ENCODE measurements at regions not wholly inside any gene's neighbourhood (a gene's known extent, or its start where the extent isn't known, plus 50 kb on each side); places are given as distances from the start of the nearest gene placed in this dataset.

GRCh38 chr5:24141046-24141445 lies 503.7 kb downstream of the CDH10 start:
- ATAC-seq, result no peak
- 33 to 55% methylated on average over 3 of the region's 3 CpGs for WGBS, 2 donors (ENCODE audit: low coverage in 1 of 2)

DNA sequence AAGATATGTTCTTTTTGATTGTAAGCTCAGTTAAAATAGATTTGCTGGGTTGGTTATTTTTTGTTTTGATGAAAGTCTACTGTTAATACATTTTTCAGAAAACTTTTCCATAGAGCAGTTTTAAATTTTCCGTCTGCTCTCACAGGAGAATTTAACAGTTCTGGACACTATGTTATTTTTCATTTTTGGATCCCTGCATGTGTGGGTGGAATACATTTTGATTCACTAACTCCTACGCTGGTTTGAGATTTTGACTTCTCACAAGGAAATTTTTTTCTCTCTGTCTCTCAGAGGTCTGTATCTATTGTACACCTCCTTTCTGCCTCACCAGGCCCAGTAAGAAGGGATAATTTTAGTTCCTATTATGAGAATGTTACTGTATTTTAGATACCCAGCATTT lies 502.4 kb downstream of the CDH10 start:
- H3K27ac ChIP-seq, result no peak overlapping the region
- H3K4me1 ChIP-seq, result no peaks in the 10 kb centered on the region
- TF ChIP-seq POLR2AphosphoS5 (IDR thresholded peaks at IDR 0.05) (no peak), CTCF (IDR thresholded peaks at IDR 0.05) (no peak), EP300 (IDR thresholded peaks at IDR 0.05) (no peak), POLR2A (IDR thresholded peaks at IDR 0.05) (no peak)
- H3K36me3 ChIP-seq, result no peaks in the 10 kb centered on the region
- H3K27me3 ChIP-seq, result no peaks in the 10 kb centered on the region
- ATAC-seq, result no peak
- 17 to 50% methylated on average over 1 to 2 of the region's 2 CpGs for WGBS, 2 donors (ENCODE audit: low coverage in 1 of 2)
- no peaks in the 10 kb centered on the region for H3K9me3 ChIP-seq
- H3K4me3 ChIP-seq, result no peak overlapping the region

More at GRCh38 chr5:24141046-24141445, 503.7 kb downstream of the CDH10 start:
- H3K27ac ChIP-seq, result no peak overlapping the region
- TF ChIP-seq POLR2A (IDR thresholded peaks at IDR 0.05) (no peak), EP300 (IDR thresholded peaks at IDR 0.05) (no peak), POLR2AphosphoS5 (IDR thresholded peaks at IDR 0.05) (no peak), CTCF (IDR thresholded peaks at IDR 0.05) (no peak)
- no peaks in the 10 kb centered on the region for H3K27me3 ChIP-seq
- H3K4me1 ChIP-seq, result no peaks in the 10 kb centered on the region
- H3K9me3 ChIP-seq, result no peaks in the 10 kb centered on the region
- no peak overlapping the region for H3K4me3 ChIP-seq
- H3K36me3 ChIP-seq, result no peaks in the 10 kb centered on the region

DNA sequence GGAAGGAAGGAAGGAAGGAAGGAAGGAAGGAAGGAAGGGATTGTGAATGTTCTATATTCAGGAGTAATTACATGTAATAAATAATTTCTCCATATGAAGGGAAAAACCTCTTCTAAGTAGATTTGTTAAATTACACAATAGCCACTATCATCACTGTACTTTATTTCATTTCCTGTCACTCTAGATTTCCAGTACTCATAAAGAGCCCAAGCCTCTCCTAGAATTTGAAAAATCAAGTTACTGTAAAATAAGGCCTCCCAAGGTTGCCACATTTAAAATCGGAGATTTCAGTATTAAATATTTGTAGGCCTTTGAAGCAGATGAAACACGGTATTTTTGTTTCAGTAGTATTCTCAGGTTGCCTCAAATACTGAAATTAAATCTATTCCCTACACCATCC lies 499.0 kb downstream of the CDH10 start:
- ATAC-seq, result no peak
- H3K27ac ChIP-seq, result no peak overlapping the region
- no peaks in the 10 kb centered on the region for H3K36me3 ChIP-seq
- no peaks in the 10 kb centered on the region for H3K27me3 ChIP-seq
- no peaks in the 10 kb centered on the region for H3K4me1 ChIP-seq
- WGBS, 2 donors (ENCODE audit: low coverage in 1 of 2), result 87 to 93% methylated on average over 2 of the region's 2 CpGs
- H3K4me3 ChIP-seq, result no peak overlapping the region
- H3K9me3 ChIP-seq, result no peaks in the 10 kb centered on the region
- TF ChIP-seq CTCF (IDR thresholded peaks at IDR 0.05) (no peak), EP300 (IDR thresholded peaks at IDR 0.05) (no peak), POLR2AphosphoS5 (IDR thresholded peaks at IDR 0.05) (no peak), POLR2A (IDR thresholded peaks at IDR 0.05) (no peak)

- no peaks in the 10 kb centered on the region for H3K9me3 ChIP-seq
- WGBS, 2 donors (ENCODE audit: low coverage in 1 of 2), result 78 to 91% methylated on average over 2 of the region's 2 CpGs
- no peaks in the 10 kb centered on the region for H3K27me3 ChIP-seq
- no peak overlapping the region for H3K4me3 ChIP-seq
- TF ChIP-seq EP300 (IDR thresholded peaks at IDR 0.05) (no peak), CTCF (IDR thresholded peaks at IDR 0.05) (no peak), POLR2AphosphoS5 (IDR thresholded peaks at IDR 0.05) (no peak), POLR2A (IDR thresholded peaks at IDR 0.05) (no peak)
- no peak overlapping the region for H3K27ac ChIP-seq
- ATAC-seq, result no peak
- H3K36me3 ChIP-seq, result no peaks in the 10 kb centered on the region
- no peaks in the 10 kb centered on the region for H3K4me1 ChIP-seq
Observed at GRCh38 chr5:24161559-24161958, 483.2 kb downstream of the CDH10 start.

DNA sequence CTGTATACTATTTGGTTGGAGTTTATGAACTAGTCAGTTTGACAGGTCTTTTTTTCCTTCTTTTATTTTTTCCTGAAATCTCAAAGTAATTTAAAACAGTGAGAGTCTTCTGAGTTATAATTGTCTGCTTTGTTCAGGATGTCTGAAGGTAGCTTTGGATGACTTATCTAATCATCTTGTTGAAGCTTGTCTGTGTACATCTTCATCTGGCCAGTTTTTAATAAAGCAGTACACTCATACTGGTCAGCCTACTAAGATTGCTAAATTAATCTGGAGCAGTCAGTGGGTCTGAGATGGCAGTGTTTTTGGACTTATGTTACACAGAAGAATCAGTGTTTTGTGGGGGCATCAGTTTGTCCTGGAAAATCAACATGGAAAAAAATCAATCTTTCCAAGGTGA lies 482.4 kb downstream of the CDH10 start:
- ATAC-seq, result no peak
- TF ChIP-seq POLR2A (IDR thresholded peaks at IDR 0.05), result no peak
- TF ChIP-seq POLR2AphosphoS5 (IDR thresholded peaks at IDR 0.05), result no peak
- no peak for TF ChIP-seq CTCF (IDR thresholded peaks at IDR 0.05)
- no peak for TF ChIP-seq EP300 (IDR thresholded peaks at IDR 0.05)
- no peaks in the 10 kb centered on the region for H3K9me3 ChIP-seq
- H3K27me3 ChIP-seq, result no peaks in the 10 kb centered on the region
- H3K27ac ChIP-seq, result no peak overlapping the region
- no peak overlapping the region for H3K4me3 ChIP-seq
- H3K36me3 ChIP-seq, result no peaks in the 10 kb centered on the region
- no peaks in the 10 kb centered on the region for H3K4me1 ChIP-seq

Measured in gastroesophageal sphincter (tissue), 4 donors.